ENCODE measurements at regions not wholly inside any gene's neighbourhood (a gene's known extent, or its start where the extent isn't known, plus 50 kb on each side); places are given as distances from the start of the nearest gene placed in this dataset.

DNA sequence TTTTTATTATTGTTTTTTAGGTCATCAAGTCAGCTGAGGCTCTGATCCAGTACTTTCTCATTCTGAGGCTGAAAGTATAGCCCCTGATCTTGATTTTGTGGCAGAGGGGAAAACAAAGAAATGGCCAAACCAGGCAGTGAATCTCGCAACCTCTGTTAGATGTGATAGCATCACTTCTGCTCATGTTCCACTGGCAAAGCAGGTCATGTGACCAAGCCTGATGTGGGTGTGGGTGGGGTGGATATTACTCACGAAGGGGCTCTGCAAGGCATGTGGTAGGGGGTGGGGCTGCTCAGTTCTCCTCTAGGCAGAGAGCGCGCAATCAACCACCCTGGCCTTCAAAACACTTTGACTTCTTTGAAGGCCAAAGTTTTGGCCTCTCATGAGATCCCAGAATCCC lies 254.2 kb downstream of the MYCN start:
- TF ChIP-seq SP2 (IDR thresholded peaks at IDR 0.05; ENCODE audit: low read length): no peak
- TF ChIP-seq BRCA1 (IDR thresholded peaks at IDR 0.05; ENCODE audit: low read depth, low read length): no peak
- no peak for TF ChIP-seq MAX (IDR thresholded peaks at IDR 0.05)
- TF ChIP-seq, protein P1, sequence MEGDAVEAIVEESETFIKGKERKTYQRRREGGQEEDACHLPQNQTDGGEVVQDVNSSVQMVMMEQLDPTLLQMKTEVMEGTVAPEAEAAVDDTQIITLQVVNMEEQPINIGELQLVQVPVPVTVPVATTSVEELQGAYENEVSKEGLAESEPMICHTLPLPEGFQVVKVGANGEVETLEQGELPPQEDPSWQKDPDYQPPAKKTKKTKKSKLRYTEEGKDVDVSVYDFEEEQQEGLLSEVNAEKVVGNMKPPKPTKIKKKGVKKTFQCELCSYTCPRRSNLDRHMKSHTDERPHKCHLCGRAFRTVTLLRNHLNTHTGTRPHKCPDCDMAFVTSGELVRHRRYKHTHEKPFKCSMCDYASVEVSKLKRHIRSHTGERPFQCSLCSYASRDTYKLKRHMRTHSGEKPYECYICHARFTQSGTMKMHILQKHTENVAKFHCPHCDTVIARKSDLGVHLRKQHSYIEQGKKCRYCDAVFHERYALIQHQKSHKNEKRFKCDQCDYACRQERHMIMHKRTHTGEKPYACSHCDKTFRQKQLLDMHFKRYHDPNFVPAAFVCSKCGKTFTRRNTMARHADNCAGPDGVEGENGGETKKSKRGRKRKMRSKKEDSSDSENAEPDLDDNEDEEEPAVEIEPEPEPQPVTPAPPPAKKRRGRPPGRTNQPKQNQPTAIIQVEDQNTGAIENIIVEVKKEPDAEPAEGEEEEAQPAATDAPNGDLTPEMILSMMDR (IDR thresholded peaks at IDR 0.05; ENCODE audit: control extremely low read depth in 1 of 3, insufficient read depth in 1 of 3, low read depth in 1 of 3, low read length in 3 of 3): no peak
- no peak for TF ChIP-seq GABPA (IDR thresholded peaks at IDR 0.05; ENCODE audit: borderline replicate concordance, insufficient read depth, low read length)
- TF ChIP-seq SRF (IDR thresholded peaks at IDR 0.05; ENCODE audit: low read depth, low read length): no peak
- TF ChIP-seq POLR2A (IDR thresholded peaks at IDR 0.05; ENCODE audit: control extremely low read depth in 1 of 2, low read depth in 2 of 2, low read length in 2 of 2): no peak
- TF ChIP-seq POLR2AphosphoS5 (IDR thresholded peaks at IDR 0.05; ENCODE audit: low read depth, low read length): no peak
- no peak for TF ChIP-seq CEBPB (IDR thresholded peaks at IDR 0.05; ENCODE audit: low read depth, low read length)
- no peak for TF ChIP-seq CREB1 (IDR thresholded peaks at IDR 0.05)

Measured in H1 (cell line).